ENCODE measurements at regions not wholly inside any gene's neighbourhood (a gene's known extent, or its start where the extent isn't known, plus 50 kb on each side); places are given as distances from the start of the nearest gene placed in this dataset.

DNA sequence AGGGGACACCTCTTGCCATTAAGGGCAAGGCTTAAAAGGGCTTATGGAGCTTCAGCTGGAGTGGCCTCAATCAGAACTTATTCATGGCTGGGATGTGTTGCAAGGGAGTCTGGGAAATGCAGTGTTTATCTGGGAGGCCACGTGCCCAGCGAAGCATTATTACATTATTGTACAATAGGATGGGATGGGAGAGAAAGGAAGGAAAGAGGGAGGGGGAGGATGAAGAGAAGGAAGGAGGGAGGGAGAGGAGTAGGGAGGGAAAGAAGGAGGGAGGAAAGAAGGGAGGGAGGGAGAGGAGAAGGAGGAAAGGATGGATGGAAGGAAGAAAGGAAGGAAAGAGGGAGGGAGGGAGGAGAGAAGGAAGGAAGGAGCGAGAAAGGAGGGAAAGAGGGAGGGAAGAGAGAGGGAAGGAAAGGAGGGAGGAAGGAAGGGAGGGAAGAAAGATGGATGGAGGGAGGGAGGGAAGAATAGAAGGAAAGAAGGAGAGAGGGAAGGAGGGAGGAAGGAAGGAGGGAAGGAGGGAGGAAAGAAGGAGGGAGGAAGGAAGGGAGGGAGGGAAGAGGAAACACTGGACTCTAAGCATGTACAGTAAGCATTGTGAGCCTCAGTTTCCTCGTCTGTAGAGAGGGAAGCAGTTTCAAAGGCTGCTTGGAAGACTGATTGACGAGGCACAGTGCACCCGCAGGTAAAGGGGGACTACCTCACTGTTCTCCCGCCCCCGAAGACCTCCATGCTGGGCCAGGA, 62.2 kb downstream of the MYEOV start:
- H3K4me1 ChIP-seq = peaks cover 8% of the 10 kb centered on the region
- no peaks in the 10 kb centered on the region for H3K27me3 ChIP-seq
- H4K20me1 ChIP-seq = no peaks in the 10 kb centered on the region
- H3K36me3 ChIP-seq = no peaks in the 10 kb centered on the region
- no peak overlapping the region for H3K27ac ChIP-seq
- no peak for TF ChIP-seq Cebpa-rat (IDR thresholded peaks at IDR 0.05)
- no peak overlapping the region for H3K9ac ChIP-seq
- no peak overlapping the region for H3K4me3 ChIP-seq
- no peak overlapping the region for H3K4me2 ChIP-seq
- H3K9me3 ChIP-seq = peaks cover 19% of the 10 kb centered on the region

GRCh38 chr11:69356703-69357457, 62.9 kb downstream of the MYEOV start:
- Histone ChIP-seq H4K20me1 (no peaks in the 10 kb centered on the region), H3K36me3 (no peaks in the 10 kb centered on the region), H3K4me3 (no peak overlapping the region), H3K4me2 (no peak overlapping the region), H3K9ac (no peak overlapping the region), H3K4me1 (peaks cover 15% of the 10 kb centered on the region), H3K27ac (no peak overlapping the region), H3K27me3 (no peaks in the 10 kb centered on the region), H3K9me3 (peaks cover 19% of the 10 kb centered on the region)
- no peak for TF ChIP-seq Cebpa-rat (IDR thresholded peaks at IDR 0.05)

GRCh38 chr11:69357458-69358397, 63.8 kb downstream of the MYEOV start:
- H4K20me1 ChIP-seq = no peaks in the 10 kb centered on the region
- H3K9me3 ChIP-seq = peaks cover 19% of the 10 kb centered on the region
- no peak for TF ChIP-seq Cebpa-rat (IDR thresholded peaks at IDR 0.05)
- no peaks in the 10 kb centered on the region for H3K36me3 ChIP-seq
- no peaks in the 10 kb centered on the region for H3K27me3 ChIP-seq
- H3K27ac ChIP-seq = no peak overlapping the region
- peaks cover 17% of the 10 kb centered on the region for H3K4me1 ChIP-seq
- H3K4me3 ChIP-seq = no peak overlapping the region
- no peak overlapping the region for H3K9ac ChIP-seq
- H3K4me2 ChIP-seq = no peak overlapping the region

DNA sequence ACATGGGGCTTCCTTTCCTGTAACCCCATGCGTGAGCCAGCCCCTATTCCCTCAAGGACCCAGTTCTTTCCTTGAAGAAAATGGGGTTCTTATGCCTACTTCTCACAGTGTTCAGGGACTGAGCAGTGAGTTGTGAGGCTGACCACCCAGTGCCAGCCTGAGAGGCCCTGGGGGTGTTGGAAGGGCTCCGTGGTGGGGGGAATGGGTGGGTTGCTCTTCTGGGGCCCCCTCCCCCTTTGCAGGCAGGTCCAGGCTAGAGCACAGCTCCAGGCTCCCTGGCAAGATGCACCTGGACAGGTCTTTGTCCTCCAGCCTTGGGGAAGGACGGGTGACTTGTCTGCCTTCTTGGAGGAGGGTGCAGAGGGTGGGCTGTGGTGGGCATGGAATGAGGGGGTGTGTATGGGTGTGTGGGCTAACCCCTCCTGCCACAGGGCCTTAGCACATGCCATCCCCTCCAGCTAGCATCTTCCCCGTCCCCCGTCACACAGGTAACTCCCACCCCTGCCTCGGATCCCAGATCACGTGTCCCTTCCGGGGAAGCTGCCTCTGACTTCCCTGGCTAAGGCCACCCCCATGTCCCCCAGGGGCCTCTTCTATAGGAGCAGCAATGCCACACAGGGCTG, 64.6 kb downstream of the MYEOV start:
- H4K20me1 ChIP-seq = no peaks in the 10 kb centered on the region
- no peak overlapping the region for H3K4me3 ChIP-seq
- no peak for TF ChIP-seq Cebpa-rat (IDR thresholded peaks at IDR 0.05)
- H3K27me3 ChIP-seq = no peaks in the 10 kb centered on the region
- H3K4me2 ChIP-seq = no peak overlapping the region
- no peak overlapping the region for H3K9ac ChIP-seq
- no peaks in the 10 kb centered on the region for H3K36me3 ChIP-seq
- H3K4me1 ChIP-seq = peaks cover 17% of the 10 kb centered on the region
- peaks cover 19% of the 10 kb centered on the region for H3K9me3 ChIP-seq
- no peak overlapping the region for H3K27ac ChIP-seq

DNA sequence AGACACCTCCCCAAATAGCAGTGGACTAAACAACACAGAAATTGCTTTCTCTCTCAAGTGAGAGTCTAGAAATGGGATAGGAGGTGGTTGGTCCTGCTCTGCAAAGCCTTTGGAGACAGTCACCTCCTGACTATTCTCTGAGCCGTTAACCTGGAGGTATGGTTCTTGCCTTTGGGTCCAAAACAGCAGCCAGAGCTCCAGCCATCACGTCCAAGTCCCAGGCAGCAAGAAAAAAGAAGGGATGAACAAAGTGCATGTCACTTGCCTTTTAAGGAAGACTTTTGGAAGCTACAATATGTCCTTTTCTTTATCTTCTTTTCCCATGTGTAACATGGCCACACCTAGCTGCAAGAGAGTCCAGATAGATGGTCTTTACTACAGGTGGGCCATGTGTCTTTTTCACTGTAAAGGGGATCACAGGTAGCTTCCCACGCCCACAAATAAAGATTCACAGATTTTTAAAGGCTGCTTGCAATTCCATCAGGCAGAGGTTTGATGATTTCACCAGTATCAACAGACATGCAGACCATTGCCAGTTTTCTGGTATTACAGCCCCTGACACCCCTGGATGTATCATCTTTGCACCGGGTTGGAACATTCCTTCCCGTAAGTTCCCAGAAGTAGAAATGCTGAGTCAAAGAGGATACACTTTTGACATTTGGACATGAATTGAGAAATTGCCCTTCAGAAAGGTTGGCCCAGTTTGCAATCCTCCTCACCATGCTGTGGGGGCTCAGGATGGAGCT, 66.0 kb downstream of the MYEOV start:
- TF ChIP-seq Cebpa-rat (IDR thresholded peaks at IDR 0.05) = no peak
- no peak overlapping the region for H3K27ac ChIP-seq
- H3K9ac ChIP-seq = no peak overlapping the region
- H4K20me1 ChIP-seq = no peaks in the 10 kb centered on the region
- peaks cover 19% of the 10 kb centered on the region for H3K9me3 ChIP-seq
- H3K4me2 ChIP-seq = no peak overlapping the region
- H3K4me3 ChIP-seq = no peak overlapping the region
- H3K27me3 ChIP-seq = no peaks in the 10 kb centered on the region
- no peaks in the 10 kb centered on the region for H3K36me3 ChIP-seq
- peaks cover 17% of the 10 kb centered on the region for H3K4me1 ChIP-seq

DNA sequence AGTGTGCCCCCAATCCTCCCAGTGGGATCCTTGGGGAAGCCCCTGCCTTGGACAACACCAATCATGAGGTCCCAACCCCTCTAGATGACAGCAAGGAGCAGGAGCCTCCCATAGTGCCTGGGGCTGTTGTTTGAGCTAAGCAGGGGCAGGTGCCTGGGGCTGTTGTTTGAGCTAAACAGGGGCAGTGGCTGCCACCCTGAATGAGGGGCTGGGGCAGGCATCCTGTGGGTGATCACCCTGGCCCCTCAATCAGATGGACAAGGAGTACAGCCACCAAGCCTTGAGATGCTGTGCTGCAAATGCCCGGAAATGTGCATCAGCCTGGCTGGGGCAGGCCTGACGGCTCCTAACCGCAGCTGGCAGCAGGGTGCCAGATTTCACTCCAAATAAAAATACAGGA, 66.7 kb downstream of the MYEOV start:
- Histone ChIP-seq H3K4me1 (peaks cover 17% of the 10 kb centered on the region), H3K9ac (no peak overlapping the region), H3K27ac (no peak overlapping the region), H3K36me3 (no peaks in the 10 kb centered on the region), H4K20me1 (no peaks in the 10 kb centered on the region), H3K4me2 (peak overlapping the region; percentile 3; the same call in 1 of the 2 replicates), H3K4me3 (no peak overlapping the region), H3K27me3 (no peaks in the 10 kb centered on the region), H3K9me3 (peaks cover 19% of the 10 kb centered on the region)
- no peak for TF ChIP-seq Cebpa-rat (IDR thresholded peaks at IDR 0.05)

- no peaks in the 10 kb centered on the region for H4K20me1 ChIP-seq
- H3K4me1 ChIP-seq = peaks cover 17% of the 10 kb centered on the region
- H3K4me2 ChIP-seq = peak overlapping the region; percentile 3; the same call in 1 of the 2 replicates
Observed at GRCh38 chr11:69361048-69361447, 67.1 kb downstream of the MYEOV start.

GRCh38 chr11:69361466-69361865, 67.5 kb downstream of the MYEOV start:
- no peaks in the 10 kb centered on the region for H4K20me1 ChIP-seq
- H3K4me2 ChIP-seq = no peak overlapping the region
- no peak for TF ChIP-seq Cebpa-rat (IDR thresholded peaks at IDR 0.05)
- H3K4me1 ChIP-seq = peaks cover 17% of the 10 kb centered on the region
- H3K4me3 ChIP-seq = no peak overlapping the region
- no peak overlapping the region for H3K9ac ChIP-seq
- no peaks in the 10 kb centered on the region for H3K36me3 ChIP-seq
- H3K27ac ChIP-seq = no peak overlapping the region
- no peaks in the 10 kb centered on the region for H3K27me3 ChIP-seq
- peaks cover 19% of the 10 kb centered on the region for H3K9me3 ChIP-seq

More at GRCh38 chr11:69361048-69361447, 67.1 kb downstream of the MYEOV start:
- no peak overlapping the region for H3K27ac ChIP-seq
- H3K27me3 ChIP-seq = no peaks in the 10 kb centered on the region
- H3K4me3 ChIP-seq = no peak overlapping the region
- peaks cover 19% of the 10 kb centered on the region for H3K9me3 ChIP-seq
- H3K9ac ChIP-seq = no peak overlapping the region
- no peaks in the 10 kb centered on the region for H3K36me3 ChIP-seq
- no peak for TF ChIP-seq Cebpa-rat (IDR thresholded peaks at IDR 0.05)

DNA sequence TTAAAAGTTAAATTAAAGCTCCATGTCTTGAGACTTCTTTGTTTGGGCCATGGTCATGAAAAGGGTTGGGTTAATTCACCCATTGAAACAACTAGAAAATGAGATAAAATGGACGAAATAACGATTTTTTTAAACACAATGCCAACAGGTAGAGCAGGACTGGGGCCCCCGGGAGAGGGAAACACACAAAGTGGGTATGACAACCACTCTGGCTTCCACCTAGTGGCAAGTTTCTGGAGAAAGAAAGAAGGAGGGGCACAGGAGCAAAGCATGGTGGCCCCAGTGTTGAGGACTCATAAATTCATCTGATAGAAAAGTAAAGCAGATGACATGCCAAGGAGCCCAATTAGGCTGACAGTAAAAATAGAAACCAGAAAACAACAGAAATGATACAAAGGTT, 68.4 kb downstream of the MYEOV start:
- Histone ChIP-seq H3K9ac (no peak overlapping the region), H3K9me3 (peaks cover 19% of the 10 kb centered on the region), H3K27ac (no peak overlapping the region), H3K4me1 (peaks cover 17% of the 10 kb centered on the region), H3K36me3 (no peaks in the 10 kb centered on the region), H4K20me1 (no peaks in the 10 kb centered on the region), H3K4me3 (no peak overlapping the region), H3K4me2 (no peak overlapping the region), H3K27me3 (no peaks in the 10 kb centered on the region)
- TF ChIP-seq Cebpa-rat (IDR thresholded peaks at IDR 0.05) = no peak

Data from BLaER1 (cell line).